ENCODE measurements at regions not wholly inside any gene's neighbourhood (a gene's known extent, or its start where the extent isn't known, plus 50 kb on each side); places are given as distances from the start of the nearest gene placed in this dataset.
"Not testable (repeated sequence)": the region's sequence is repeated elsewhere in the genome, so short reads cannot be mapped to it uniquely, and the experiment has no call there.

DNA sequence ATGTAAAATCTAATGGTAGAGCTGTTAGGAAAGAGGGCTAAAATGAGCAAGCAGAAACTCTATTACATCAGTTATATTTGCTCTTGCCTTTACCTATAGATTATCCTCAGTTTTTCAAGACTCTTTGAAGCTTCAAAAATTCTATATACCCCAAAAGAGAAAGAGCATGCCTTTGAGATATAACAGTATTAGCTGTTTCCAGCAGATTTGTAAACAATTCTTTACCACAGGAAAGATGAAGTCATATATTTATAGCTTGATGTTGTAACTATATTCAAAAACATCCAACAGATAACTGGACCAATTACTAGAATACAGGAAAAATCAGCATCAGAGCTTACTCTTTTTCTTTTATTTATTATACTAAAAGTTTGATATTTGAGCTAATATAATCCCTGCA lies 416.2 kb upstream of the TPK1 start:
- DNase-seq = no peak

DNA sequence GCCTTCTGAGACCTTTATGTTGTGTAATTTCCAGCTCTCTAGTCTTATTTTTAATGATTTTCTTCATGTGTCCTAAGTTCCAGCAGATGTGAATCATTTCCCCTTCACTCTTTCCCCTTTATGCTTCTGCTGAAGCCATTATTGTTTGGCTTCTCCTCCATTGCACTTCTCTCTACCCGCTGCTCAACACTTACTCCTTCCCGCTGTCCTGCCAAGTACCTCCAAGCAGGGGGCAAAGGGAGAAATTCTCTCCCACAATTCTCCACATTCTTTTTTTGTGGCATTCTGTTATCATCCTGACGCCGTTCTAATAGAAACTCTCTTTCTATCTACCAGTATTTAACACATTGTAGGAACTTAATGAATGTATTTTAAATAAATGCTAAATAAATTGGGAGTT lies 388.9 kb upstream of the TPK1 start:
- no peak for DNase-seq

DNA sequence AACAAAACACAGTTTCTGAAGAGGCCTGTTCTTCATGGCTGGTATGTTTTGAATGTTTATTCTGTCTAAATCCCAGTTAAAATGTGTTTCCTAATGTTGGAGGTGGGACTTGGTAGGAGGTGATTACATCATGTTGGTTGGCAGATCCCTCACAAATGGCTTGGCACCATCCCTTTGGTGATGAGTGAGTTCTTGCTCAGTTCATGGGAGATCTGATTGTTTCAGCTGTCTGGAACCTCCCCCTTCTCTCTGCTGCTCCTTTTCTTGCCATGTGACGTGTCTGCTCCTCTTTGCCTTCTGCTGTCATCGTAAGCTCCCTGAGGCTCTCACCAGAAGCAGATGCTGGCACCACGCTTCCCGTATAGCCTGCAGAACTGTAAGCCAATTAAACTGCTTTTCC lies 383.6 kb upstream of the TPK1 start:
- DNase-seq = no peak

DNA sequence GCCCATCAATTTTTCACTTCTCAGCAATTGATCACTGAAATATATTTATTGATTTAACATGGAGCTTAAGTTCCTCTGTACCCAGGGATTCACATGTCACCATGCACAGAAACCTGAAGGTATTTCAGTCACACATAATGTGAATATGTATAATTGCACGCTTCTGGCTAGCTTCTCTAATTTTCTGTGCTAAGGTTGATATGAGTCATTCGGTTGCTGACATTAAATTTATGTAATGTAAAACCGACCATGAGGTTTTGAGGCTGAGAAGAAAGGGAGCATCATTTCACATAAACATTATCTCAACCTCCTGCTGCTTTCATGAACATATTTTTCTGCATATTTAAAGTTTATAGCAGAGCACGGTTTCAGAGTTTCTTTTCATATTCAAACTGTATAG lies 381.0 kb upstream of the TPK1 start:
- no peak for DNase-seq

DNA sequence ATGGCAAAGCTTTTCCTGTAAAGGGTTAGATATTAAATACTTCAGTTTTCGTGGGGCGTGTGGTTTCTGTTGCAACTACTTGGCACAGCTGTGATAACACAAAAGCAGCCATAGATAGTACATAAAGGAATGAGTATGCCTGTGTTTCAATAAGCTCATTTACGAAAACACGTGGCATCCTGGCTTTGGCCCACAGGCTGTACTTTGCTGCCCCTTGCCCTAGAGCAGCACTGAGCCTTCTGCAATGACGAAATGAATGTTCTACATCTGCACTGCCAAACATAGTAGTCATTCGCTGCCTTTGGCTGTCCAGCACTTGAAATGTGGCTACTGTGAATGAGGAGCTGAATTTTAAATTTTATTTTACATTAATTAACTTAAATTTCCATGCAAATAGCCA lies 376.2 kb upstream of the TPK1 start:
- DNase-seq = no peak

DNA sequence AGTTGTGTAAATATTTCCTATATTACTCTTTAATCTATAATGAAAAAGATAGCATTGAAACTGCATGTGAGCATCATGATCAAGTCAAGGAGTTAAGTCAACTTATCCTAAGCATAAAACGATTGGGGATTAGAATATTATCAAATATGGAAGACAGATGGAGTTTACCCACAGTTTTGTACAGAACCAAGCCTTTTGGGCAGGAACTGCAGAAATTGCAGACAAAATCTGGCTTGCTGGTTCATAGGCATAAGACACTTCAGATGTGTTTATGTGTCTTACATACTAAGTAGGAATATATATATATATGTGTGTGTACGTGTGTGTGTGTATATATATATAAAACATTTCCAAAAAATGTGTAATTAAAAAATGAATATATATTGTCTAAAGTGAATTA lies 375.4 kb upstream of the TPK1 start:
- DNase-seq = no peak

DNA sequence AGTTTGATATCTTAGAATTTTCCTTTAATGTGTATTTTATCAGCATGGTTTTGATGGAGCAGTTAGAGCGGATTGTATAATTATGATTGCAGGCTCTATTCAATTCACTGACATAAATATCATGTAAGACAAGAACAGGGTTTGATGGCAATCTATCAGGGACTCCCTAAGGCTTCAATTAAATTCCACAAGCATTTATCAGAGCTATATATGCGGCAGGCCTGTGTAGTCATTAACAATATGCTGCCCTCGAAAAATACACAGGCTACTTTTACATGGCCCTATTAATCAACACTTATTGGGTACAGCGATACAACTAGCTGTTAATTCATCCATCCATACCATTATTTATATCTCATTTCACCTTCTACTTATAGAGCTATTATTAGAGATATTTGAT lies 358.1 kb upstream of the TPK1 start:
- no peak for DNase-seq

DNA sequence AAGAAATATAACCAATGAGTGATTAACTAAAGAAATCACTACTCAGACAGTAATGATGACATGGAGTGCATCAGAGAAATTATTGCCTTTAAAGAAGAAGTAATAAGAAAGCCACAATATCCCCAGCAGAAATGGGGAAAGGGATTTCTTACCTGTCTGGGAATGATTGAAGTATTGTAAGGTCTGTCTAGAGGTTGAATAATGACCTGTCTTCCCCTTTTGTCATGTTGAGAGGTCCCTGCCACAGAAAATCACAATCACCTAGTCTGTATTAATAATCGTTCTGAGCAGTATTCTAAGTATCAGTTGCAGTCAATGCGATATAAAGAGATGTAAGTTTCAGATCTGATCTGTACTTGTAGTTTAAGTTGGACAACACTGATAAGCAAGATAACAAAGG lies 349.1 kb upstream of the TPK1 start:
- no peak for DNase-seq

DNA sequence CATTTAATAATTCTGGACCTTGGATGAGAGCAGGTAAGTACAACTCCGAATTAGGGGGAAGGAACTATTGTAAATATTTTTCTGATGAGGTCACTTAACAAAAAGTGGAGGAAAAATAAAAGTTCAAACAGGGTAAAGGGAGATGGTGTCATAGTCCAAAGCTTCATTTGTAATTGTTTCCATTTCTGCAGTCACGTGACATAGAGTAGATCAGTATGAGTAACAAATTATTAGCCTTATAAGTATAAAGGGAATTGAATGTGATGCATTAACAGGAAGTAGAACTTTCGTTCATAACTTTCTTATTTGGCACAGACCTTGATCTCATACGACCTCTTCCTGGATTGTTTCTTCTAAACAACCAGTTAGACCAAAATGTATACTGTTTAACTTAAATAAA lies 347.2 kb upstream of the TPK1 start:
- no peak for DNase-seq

DNA sequence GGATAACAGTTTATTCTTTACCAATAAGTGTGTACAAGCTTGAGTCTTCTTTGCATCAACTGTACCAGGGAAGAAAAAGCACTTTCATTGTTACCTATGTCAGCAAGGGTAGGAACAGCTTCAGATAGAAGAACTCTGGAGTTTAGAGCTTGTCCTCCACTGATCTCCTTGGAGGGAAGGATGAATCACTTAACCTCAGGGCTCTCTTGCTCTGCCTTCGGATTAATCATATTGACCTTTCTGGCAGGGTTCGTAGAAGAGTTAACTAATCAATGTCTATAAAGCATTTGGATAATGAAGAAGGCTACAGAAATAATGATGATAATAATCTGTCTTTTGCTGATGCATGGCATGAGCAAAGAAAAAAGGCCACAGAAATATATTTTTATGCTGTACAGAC lies 339.5 kb upstream of the TPK1 start:
- no peak for DNase-seq

DNA sequence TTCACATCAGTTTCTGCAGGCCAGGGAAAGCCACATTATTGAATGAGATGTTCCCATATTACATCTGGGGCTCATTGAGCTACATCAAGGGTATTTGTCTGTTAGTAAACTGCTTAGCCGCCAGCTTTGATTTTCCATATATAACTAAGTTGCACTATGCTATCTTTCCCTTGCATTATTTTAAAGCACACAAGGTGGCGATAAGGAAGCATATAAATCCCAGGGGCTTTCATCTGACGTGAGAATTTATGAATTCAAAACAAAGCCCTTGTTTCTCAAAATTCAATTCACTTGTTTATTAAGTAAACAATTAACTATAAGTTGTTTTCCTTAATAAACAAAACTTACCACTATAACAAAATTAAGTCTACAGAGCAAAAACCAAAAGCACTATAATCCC lies 334.1 kb upstream of the TPK1 start:
- DNase-seq = no peak

DNA sequence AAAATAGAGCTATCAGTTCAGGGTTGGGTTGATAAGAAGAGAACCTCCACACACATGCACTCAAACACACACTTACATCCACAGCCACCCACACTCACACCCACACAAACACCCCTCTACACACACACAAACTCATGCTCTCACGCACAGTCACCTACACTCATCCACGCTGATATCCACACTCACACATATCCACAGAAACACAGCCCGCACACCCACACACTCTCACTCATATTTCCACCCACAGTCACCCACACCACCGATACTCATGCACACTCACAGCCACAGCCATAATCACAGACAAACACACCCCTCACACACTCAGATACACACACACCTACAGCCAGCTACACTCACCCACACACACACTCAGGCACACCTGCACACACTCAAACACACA lies 333.0 kb upstream of the TPK1 start:
- no peak for DNase-seq

DNA sequence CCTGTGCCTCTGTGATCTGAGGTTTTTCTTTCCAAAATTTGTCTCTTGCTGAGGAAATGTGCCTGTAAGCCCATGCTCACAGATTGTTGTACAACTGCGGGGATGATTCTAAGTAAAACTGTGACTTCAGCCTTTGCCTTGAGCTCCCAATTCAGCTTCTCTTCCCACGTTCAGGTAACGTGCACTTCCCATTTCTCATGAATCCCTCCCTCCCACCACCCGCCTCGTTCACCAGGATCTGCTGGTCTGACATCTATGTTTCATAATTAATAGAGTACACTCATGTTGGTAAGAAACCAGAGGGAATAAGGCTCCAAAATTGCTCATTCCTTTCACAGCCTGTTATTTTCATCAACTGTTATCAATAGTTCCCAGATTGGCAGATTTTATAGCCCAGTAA lies 332.6 kb upstream of the TPK1 start:
- no peak for DNase-seq

DNA sequence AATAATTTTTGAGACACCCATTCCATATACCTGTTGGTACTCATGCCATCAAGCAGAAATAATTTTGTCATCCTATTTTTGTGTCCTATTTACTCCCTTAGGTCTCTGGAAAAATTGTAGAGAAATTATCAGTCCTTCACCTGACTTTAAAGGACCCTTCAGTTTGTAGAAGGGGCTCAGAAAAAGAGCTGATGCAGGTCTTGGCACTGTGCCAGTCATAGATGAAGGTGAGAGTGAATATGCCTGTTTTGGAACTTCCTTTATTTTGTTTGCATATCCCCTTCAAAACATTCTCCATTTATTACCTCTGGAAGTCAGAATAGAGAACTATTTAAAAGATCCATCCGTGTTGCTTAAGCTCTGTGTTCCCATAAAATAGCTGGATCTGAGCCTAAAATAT lies 321.0 kb upstream of the TPK1 start:
- no peak for DNase-seq

DNA sequence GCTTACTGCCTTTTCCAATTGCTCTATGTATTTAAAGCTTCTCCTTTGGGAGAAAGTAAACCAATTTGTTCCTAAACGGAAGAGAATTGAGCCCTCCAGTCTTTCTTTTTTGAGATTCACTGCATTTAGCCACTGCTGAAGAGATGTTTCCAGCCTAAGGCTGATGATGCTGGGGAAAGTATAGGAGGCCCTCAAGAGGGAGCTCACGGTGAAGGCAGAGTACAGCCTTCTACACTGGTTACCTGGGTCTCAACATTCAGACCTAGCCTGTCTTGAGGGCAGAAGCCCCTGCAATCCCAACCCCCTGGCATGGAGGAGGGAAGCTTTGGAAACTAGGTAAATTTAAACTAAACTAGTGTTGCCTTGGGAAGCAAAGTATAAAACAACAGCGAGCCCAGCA lies 316.7 kb upstream of the TPK1 start:
- no peak for DNase-seq

DNA sequence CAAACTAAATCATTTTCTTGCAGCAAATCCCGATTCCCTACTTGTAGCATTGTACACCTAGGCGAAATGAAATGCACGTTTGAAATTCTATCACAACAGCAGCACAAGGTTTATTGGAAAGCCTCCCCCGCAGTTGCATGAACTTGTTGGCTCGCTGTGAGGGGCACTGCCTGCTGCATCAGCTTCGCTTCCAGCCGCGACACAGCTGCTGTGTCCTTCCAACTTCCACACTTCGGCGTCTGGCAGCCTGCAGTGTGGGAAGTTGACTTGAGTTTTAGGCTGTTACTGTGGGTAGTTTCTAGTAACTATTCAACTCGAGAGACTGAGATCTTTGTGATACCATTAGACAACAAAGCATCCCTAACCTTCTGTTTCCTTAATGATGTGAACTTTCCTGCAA lies 315.8 kb upstream of the TPK1 start:
- no peak for DNase-seq

DNA sequence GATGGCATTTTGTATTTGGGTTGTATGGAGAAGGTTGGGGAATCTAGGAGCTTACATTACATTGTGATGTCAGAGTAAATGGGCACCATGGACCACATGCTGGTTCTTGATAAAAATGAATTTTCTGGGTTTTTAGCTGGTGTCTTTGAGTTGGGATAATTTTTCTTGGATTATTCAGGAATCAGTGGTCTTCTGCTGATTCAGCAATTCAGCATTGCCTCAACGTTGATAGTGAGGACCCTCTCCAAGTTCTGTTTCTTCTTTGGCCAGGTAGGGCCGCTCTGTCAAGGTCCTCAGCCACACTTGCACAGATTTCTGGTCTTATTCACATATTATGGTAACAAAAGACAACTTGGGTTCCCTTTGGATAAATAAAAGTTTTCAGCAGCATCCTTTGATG lies 312.0 kb upstream of the TPK1 start:
- DNase-seq = no peak

DNA sequence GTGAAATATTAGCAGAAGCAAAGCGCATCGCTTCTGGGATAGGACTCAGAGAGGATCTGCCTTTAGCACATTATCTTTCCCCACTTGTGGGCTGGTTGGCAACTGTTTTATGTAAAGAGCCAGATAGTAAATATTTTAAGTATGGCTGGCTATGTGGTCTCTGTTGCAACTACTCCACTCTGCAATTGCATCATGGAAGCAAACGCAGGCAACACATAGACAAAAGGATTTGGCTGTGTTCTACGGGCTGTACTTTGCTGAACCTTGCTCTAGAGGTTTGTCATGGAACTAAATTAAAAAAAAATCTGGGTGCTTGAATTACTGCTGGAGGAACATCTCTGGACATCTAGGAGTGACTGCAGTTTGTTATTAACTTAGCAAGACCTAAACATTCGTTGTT lies 307.8 kb upstream of the TPK1 start:
- no peak for DNase-seq

DNA sequence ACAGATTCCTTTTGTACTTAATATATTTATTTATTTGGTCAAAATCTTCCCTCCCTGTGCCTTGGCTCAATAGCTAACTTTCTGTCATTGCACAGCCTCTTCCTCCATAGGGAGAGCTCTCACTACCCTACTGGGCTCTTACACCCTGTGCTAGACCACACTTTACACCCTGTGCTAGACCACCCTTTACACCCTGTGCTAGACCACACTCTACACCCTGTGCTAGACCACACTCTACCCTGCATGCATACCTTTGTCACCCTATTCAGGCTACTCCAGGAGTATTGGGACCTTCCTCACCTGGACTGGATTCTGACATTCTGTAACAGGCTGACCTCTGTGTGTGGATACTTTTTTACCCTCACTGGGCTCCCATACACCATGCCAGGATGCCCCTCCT lies 298.5 kb upstream of the TPK1 start:
- no peak for DNase-seq

DNA sequence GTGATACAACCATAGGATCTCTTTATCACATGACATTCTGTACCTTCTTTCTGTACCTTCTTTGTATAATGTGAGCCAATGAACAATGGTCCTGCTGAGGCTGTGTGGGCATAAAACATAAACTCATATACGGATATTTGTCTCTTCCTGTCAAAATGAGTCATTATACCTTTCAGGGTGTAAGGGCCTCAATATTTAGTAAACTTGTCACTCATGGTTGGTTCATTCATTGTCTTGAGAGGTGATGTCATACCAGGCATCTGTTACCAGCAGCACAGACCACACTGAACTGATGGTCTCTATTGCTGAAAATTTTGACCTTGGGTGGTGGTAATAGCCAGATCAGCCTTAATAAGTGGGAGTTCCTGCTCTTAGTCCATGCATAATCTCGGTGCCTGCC lies 287.6 kb upstream of the TPK1 start:
- DNase-seq = no peak

DNA sequence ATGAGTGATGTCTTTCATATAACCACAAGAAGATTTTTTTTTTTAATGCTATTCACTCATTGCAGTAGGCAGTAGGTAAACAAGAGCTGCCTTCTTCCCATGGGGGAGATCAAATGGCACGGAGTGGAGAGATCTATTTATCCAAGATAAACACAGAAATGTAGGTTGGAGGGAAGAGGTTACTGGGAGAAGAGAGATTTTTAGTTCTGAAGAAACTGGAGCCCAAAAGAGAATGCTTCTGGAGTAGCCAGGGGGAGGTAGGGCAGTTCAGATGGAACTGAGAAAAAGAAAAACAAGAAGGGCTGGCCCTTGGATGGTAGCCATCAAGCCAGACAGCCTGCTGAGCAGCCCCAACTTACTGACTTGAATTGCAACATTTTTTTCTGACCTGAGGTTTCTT lies 270.1 kb upstream of the TPK1 start:
- DNase-seq = no peak

DNA sequence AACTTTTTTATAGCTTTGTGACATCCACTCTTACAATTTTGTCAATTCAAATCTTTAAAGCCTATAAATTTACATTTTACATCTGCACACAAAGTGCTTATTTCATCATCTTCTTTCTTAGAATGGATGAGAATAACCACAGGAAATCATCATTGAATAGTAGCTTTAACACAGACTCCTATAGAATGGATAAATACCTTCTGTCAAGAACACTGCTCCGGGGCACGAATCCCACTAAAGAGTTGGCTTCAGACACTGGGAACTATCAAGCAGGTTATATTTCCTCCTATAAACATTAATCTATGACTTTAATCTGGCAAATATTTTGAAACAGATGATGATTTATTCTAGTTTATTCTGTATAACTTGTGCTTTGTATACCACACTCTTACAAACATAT lies 269.7 kb upstream of the TPK1 start:
- no peak for DNase-seq

DNA sequence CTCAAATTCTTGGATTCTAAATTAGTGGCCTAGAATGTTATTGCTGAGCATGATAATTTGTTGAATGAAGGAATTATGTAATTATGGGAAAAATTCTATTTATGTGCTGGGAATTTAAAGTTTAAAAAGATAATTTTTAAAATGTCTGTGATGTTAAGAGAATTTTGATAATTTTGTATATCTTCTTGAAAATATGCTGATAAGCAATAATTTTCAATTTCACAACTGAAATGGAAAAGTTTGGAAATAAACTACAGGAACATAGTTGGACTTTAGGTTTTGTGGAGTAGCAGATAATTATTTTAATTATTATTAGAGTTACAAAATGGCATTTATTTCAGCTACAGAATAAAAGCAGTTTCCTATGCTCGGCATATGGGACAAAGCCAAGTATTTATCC lies 268.5 kb upstream of the TPK1 start:
- no peak for DNase-seq

DNA sequence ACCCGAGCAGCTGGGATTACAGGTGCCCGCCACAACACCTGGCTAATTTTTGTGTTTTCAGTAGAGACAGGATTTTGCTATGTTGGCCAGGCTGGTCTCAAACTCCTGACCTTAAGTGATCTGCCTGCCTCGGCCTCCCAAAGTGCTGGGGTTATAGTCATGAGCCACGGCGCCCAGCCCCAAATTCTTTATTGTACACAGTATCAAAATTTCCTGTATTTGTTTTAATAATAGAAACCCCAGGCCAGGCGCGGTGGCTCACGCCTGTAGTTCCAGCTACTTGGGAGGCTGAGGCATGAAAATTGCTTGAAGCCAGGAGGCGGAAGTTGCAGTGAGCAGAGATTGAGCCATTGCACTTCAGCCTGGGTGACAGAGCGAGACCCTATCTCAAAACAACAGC lies 266.3 kb upstream of the TPK1 start:
- DNase-seq = not testable (repeated sequence)

DNA sequence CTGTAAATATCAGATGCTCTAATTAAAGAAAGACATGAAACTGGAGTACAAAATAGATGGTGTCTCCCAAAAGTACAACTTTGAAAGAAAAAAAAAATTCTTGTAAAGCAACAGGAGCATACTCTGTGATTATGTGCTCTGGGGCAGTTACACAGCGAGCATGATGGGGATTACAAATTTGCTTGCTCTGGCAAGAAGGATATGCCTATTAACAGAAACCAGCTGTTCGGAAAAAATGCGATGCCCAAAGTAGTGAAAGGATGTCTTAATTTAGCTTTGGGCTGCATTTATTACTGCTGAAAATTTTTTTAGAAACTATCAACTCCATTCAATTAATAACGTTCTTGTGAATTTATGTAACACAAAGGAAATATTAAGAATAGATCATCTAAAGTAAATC lies 256.9 kb upstream of the TPK1 start:
- no peak for DNase-seq

DNA sequence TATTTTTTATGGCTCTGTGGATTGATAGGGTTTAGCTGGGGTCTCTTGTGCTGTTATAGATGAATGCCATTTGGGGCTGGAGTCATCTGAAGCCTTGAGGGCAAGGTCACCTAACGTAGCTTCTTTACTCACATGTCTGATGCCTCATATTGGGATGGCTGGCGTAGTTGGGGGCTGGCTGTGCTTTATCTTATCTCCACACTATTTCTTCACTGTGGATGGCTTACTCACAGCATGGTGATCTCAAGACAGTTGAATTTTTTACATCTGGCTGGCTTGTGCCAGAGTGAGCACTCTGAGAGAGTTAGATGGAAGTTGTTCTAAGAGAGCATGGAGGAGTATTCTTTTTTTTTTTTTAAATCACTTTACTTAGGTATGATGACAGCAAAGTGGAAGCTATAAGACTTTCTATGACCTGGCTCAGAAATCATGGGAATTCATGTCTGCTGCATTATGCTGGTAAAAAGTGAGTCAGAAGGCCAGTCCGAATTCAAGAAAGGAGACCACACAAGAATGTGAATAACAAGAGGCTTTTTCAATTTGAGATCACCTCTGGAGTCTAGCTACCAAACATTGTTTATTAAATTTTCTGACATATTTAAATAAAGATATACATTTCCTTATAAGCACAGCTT lies 252.4 kb upstream of the TPK1 start:
- no peak for DNase-seq
